HCT116 (cell line): ENCODE measurements at regions not wholly inside any gene's neighbourhood (a gene's known extent, or its start where the extent isn't known, plus 50 kb on each side); places are given as distances from the start of the nearest gene placed in this dataset.
"Not testable (repeated sequence)": the region's sequence is repeated elsewhere in the genome, so short reads cannot be mapped to it uniquely, and the experiment has no call there.

Experiments used
- ATAC-seq: fragments of 200-7000 bp; cut with Tn5 transposase; 2 replicates; pipeline ENCODE4 v1.9.1; 2020; ENCODE audit warnings: mild to moderate bottlenecking, moderate library complexity
- BruUV-seq: library from RNA; stranded (reverse); fragments of 400-500 nt; replicated peaks from 2 replicates; lab custom pipeline; 2021; lab: Mats Ljungman, UMichigan
- CTCF ChIA-PET: fragments of 300-600 bp; sonication (Branson Sonifier 250); formaldehyde crosslinking; loops from one replicate; lab custom pipeline; 2021; ENCODE audit warnings: antibody characterized with exemption; lab: Charles Lee
- POLR2A ChIA-PET: fragments of 300-600, 350-600 bp; sonication (Branson Sonifier 250); formaldehyde crosslinking; loops from one replicate; lab custom pipeline; 2021; ENCODE audit warnings: antibody characterized with exemption; lab: Charles Lee
- RAD21 ChIA-PET, 2 experiments: fragments of 300-600 bp; sonication (Branson Sonifier 250); formaldehyde crosslinking; loops; one replicate each; lab custom pipeline; 2023; ENCODE audit warnings: low total read pairs in 2 of 2; ENCODE audit not compliant: uncharacterized antibody in 2 of 2, unreplicated experiment in 2 of 2, low non-redundant PET in 1 of 2; lab: Charles Lee
- DNase-seq: peaks from one replicate; pipeline ENCODE4 v3.0.0-alpha.2; 2010; ENCODE audit warnings: low read depth, low spot score
- H2AFZ ChIP-seq: fragments of 200-600 bp; shearing (Covaris generic), sonication (generic); 2 replicates; pipeline ENCODE4 v1.6.1; 2017; ENCODE audit warnings: low read depth, mixed run types, mixed read lengths, antibody characterized with exemption, low read length; ENCODE audit not compliant: poor library complexity, severe bottlenecking
- H3K27ac ChIP-seq: 2 replicates; pipeline ENCODE4 v1.5.1; 2012; ENCODE audit warnings: low read depth, low read length
- H3K27me3 ChIP-seq: fragments of 200-600 bp; sonication (generic); 2 replicates; pipeline ENCODE4 v1.6.1; 2016; ENCODE audit warnings: mixed run types, low read length, mixed read lengths; ENCODE audit not compliant: insufficient read depth
- H3K36me3 ChIP-seq, 2 experiments: fragments of 200-500 bp in 1 of 2; fragments of 200-600 bp in 1 of 2; sonication (Bioruptor generic) in 1 of 2; sonication (generic) in 1 of 2; 2 replicates each; pipeline versions ENCODE4 v1.5.1 to v1.6.1; 2014 to 2016; ENCODE audit warnings: low read length in 2 of 2, inconsistent platforms in 1 of 2, mixed read lengths in 1 of 2, mixed run types in 1 of 2; ENCODE audit not compliant: insufficient read depth in 2 of 2, control insufficient read depth in 1 of 2
- H3K4me1 ChIP-seq, 2 experiments: fragments of 200-600 bp in 1 of 2; sonication (generic) in 1 of 2; 2 replicates each; pipeline versions ENCODE4 v1.5.1 to v1.6.1; 2012 to 2017; ENCODE audit warnings: low read length in 2 of 2, inconsistent platforms in 1 of 2, mild to moderate bottlenecking in 1 of 2, mixed read lengths in 1 of 2, mixed run types in 1 of 2, moderate library complexity in 1 of 2; ENCODE audit not compliant: insufficient read depth in 2 of 2, control insufficient read depth in 1 of 2
- H3K4me2 ChIP-seq: fragments of 200-600 bp; sonication (generic); 2 replicates; pipeline ENCODE4 v1.6.1; 2017; ENCODE audit warnings: mixed run types, low read length, mixed read lengths
- H3K4me3 ChIP-seq, 2 experiments: fragments of 200-600 bp in 1 of 2; sonication (generic) in 1 of 2; replicated peaks in 1 of 2; 2 replicates each; pipeline ENCODE4 v1.5.1; 2011 to 2016; ENCODE audit warnings: low read length in 2 of 2, control low read depth in 1 of 2, low read depth in 1 of 2, mild to moderate bottlenecking in 1 of 2, mixed read lengths in 1 of 2, mixed run types in 1 of 2
- H3K79me2 ChIP-seq: fragments of 200-600 bp; sonication (generic); 2 replicates; pipeline ENCODE4 v1.6.1; 2017; ENCODE audit warnings: mild to moderate bottlenecking, mixed run types, low read length, moderate library complexity, mixed read lengths; ENCODE audit not compliant: insufficient read depth
- H3K9ac ChIP-seq: fragments of 200-600 bp; sonication (generic); 2 replicates; pipeline ENCODE4 v1.6.1; 2016; ENCODE audit warnings: low read length, mixed read lengths
- H3K9me2 ChIP-seq: fragments of 200-600 bp; sonication (generic), shearing (Covaris generic); 2 replicates; pipeline ENCODE4 v1.6.1; 2017; ENCODE audit warnings: mixed run types, mild to moderate bottlenecking, moderate library complexity; ENCODE audit not compliant: insufficient read depth
- H3K9me3 ChIP-seq, 2 experiments: fragments of 200-500 bp in 1 of 2; fragments of 200-600 bp in 1 of 2; sonication (Bioruptor generic) in 1 of 2; sonication (generic) in 1 of 2; 2 replicates each; pipeline ENCODE4 v1.6.1; 2014 to 2017; ENCODE audit warnings: low read length in 2 of 2, mixed read lengths in 2 of 2, inconsistent platforms in 1 of 2, low read depth in 1 of 2, mild to moderate bottlenecking in 1 of 2, mixed run types in 1 of 2, moderate library complexity in 1 of 2; ENCODE audit not compliant: control insufficient read depth in 1 of 2, insufficient read depth in 1 of 2
- H4K20me1 ChIP-seq: fragments of 200-600 bp; sonication (generic), shearing (Covaris generic); 2 replicates; pipeline ENCODE4 v1.6.1; 2017; ENCODE audit warnings: mixed run types, mild to moderate bottlenecking, moderate library complexity; ENCODE audit not compliant: insufficient read depth
- EZH2phosphoT487 ChIP-seq: fragments of 200-600 bp; IDR thresholded peaks from 2 replicates; pipeline ENCODE4 v1.6.1; 2018; ENCODE audit warnings: antibody characterized with exemption, borderline replicate concordance
- ZFX ChIP-seq: fragments of 450-650 bp; IDR thresholded peaks from 2 replicates; pipeline ENCODE4 v1.6.1; 2017
- intact Hi-C: fragments of 100-400 bp; cut with micrococcal nuclease; formaldehyde crosslinking; loops from 2 replicates; pipeline ENCODE4 v1.10.0; 2022
- TF ChIP-seq, protein P1 (sequence below): IDR thresholded peaks from 2 replicates; pipeline ENCODE4 v1.6.1; 2011; ENCODE audit warnings: mild to moderate bottlenecking, low read length, moderate library complexity; ENCODE audit not compliant: insufficient replicate concordance; ENCODE audit errors: extremely low read depth

GRCh38 chr18:15005313-15006130 is 257.6 kb downstream of the ANKRD30B start:
- Histone ChIP-seq H3K27ac (no peak overlapping the region), H3K9me2 (no peaks in the 10 kb centered on the region), H3K9ac (no peak overlapping the region), H4K20me1 (no peaks in the 10 kb centered on the region), H3K4me1 (no peaks in the 10 kb centered on the region), H3K4me2 (no peak overlapping the region), H3K4me3 (no peak overlapping the region), H3K27me3 (no peaks in the 10 kb centered on the region), H3K9me3 (no peaks in the 10 kb centered on the region; a peak in 1 of 4 replicates)
- no peak for ATAC-seq
- BruUV-seq: no TSS peak
- RAD21 ChIA-PET: no interaction called here
- POLR2A ChIA-PET: no interaction called here
- intact Hi-C loops: no loop called here
- TF ChIP-seq EZH2phosphoT487: no peak
- TF ChIP-seq, protein P1, sequence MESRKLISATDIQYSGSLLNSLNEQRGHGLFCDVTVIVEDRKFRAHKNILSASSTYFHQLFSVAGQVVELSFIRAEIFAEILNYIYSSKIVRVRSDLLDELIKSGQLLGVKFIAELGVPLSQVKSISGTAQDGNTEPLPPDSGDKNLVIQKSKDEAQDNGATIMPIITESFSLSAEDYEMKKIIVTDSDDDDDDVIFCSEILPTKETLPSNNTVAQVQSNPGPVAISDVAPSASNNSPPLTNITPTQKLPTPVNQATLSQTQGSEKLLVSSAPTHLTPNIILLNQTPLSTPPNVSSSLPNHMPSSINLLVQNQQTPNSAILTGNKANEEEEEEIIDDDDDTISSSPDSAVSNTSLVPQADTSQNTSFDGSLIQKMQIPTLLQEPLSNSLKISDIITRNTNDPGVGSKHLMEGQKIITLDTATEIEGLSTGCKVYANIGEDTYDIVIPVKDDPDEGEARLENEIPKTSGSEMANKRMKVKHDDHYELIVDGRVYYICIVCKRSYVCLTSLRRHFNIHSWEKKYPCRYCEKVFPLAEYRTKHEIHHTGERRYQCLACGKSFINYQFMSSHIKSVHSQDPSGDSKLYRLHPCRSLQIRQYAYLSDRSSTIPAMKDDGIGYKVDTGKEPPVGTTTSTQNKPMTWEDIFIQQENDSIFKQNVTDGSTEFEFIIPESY: no peak
- no peak for TF ChIP-seq ZFX
- TF ChIP-seq, all 23 proteins: peak for 0
- Histone ChIP-seq H3K36me3 (no peaks in the 10 kb centered on the region), H2AFZ (no peak overlapping the region), H3K79me2 (no peaks in the 10 kb centered on the region)
- CTCF ChIA-PET: no interaction called here
- DNase-seq: no peak

DNA sequence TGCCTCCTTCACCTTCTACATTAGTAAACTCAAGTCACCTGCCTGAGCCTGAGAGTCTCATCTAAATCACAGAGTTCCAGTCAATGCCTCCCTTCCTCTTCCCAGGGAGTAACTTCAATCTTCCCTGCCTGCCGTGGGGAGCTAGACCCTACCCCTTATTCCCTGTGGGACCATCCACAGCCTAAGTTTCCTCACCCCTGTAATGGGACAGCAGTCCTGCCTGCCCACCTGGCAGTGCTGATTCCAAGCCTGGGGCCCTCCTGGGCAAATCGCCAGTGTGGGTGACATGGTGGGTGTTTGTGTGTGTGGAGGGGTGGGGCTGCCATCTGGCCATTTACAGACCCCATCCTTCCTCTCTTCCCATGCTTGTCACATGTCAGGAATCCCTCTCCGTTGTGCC is 258.6 kb downstream of the ANKRD30B start:
- H3K36me3 ChIP-seq, RAD21 ChIA-PET, H3K27me3 ChIP-seq, BruUV-seq, CTCF ChIA-PET, POLR2A ChIA-PET, H2AFZ ChIP-seq, H3K27ac ChIP-seq, intact Hi-C loops, DNase-seq, H3K9me3 ChIP-seq, H3K79me2 ChIP-seq, H3K4me2 ChIP-seq, H3K4me3 ChIP-seq, H3K9ac ChIP-seq, H3K9me2 ChIP-seq, ATAC-seq, H4K20me1 ChIP-seq, H3K4me1 ChIP-seq: not testable (repeated sequence)

DNA sequence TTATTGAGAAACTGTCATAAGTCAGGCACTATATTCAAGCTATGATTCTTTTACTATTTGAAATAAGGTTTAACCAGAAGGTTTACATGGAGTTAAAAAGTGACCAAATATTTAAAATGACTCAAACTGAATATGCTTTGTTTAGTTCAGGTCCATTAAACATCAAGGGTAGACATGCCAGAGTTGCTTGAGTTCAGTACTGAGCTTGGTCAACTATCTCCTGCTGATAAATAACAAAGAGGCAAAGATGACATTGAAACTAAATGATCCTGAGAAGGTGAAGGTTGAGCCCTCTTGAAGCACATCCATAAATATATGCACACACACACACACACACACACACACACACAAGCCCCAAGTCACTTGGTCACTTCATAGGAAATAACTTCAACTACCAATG is 278.1 kb downstream of the ANKRD30B start:
- H3K9me2 ChIP-seq, DNase-seq, H3K27me3 ChIP-seq, RAD21 ChIA-PET, POLR2A ChIA-PET, H3K9me3 ChIP-seq, ATAC-seq, H3K79me2 ChIP-seq, CTCF ChIA-PET, H2AFZ ChIP-seq, H3K4me3 ChIP-seq, H3K4me1 ChIP-seq, H3K4me2 ChIP-seq, H3K36me3 ChIP-seq, intact Hi-C loops, BruUV-seq, H4K20me1 ChIP-seq, H3K27ac ChIP-seq, H3K9ac ChIP-seq: not testable (repeated sequence)

- DNase-seq, CTCF ChIA-PET: not testable (repeated sequence)
These were observed 280.1 kb downstream of the ANKRD30B start for GRCh38 chr18:15028037-15028436.

More at GRCh38 chr18:15028037-15028436, 280.1 kb downstream of the ANKRD30B start:
- H3K9me3 ChIP-seq, H3K9me2 ChIP-seq, H3K79me2 ChIP-seq, POLR2A ChIA-PET, H3K4me3 ChIP-seq, intact Hi-C loops, RAD21 ChIA-PET, BruUV-seq, H3K4me2 ChIP-seq, H3K27ac ChIP-seq, H4K20me1 ChIP-seq, H3K9ac ChIP-seq, ATAC-seq, H3K36me3 ChIP-seq, H2AFZ ChIP-seq, H3K4me1 ChIP-seq, H3K27me3 ChIP-seq: not testable (repeated sequence)
